Stimulated activated CD4-positive, alpha-beta T cell treated with anti-CD3 and anti-CD28 coated beads, Interleukin-15, amount 100 ng/mL, for 48 hours (primary cell): ENCODE measurements at regions not wholly inside any gene's neighbourhood (a gene's known extent, or its start where the extent isn't known, plus 50 kb on each side); places are given as distances from the start of the nearest gene placed in this dataset.

Experiments
- DNase-seq, 2 donors: peaks; one replicate each; pipeline ENCODE4 v3.0.0-alpha.2; 2020; ENCODE audit warnings: low read depth in 2 of 2

- no peak for DNase-seq
Measured at GRCh38 chr10:44476409-44477045, 91.6 kb upstream of the CXCL12 start.

- DNase-seq, result no peak
Measured at GRCh38 chr10:44477046-44477425, 92.1 kb upstream of the CXCL12 start.

- DNase-seq, result no peak
Measured at GRCh38 chr10:44478040-44478439, 93.1 kb upstream of the CXCL12 start.

GRCh38 chr10:44478876-44479705, 94.2 kb upstream of the CXCL12 start:
- DNase-seq, result no peak

- DNase-seq, result no peak
Measured at GRCh38 chr10:44492678-44493077, 107.8 kb upstream of the CXCL12 start.

GRCh38 chr10:44498222-44498621, 113.3 kb upstream of the CXCL12 start:
- no peak for DNase-seq

GRCh38 chr10:44500451-44500850, 115.6 kb upstream of the CXCL12 start:
- no peak for DNase-seq

- DNase-seq, result no peak
Measured at GRCh38 chr10:44506386-44506785, 121.5 kb upstream of the CXCL12 start.

- DNase-seq, result no peak
Measured at GRCh38 chr10:44510379-44511115, 125.7 kb upstream of the CXCL12 start.

- DNase-seq, result no peak
Measured at GRCh38 chr10:44511166-44511565, 126.3 kb upstream of the CXCL12 start.

GRCh38 chr10:44511601-44512000, 126.7 kb upstream of the CXCL12 start:
- no peak for DNase-seq

- no peak for DNase-seq
Measured at GRCh38 chr10:44512431-44513022, 127.6 kb upstream of the CXCL12 start.

GRCh38 chr10:44513591-44513990, 128.7 kb upstream of the CXCL12 start:
- DNase-seq, result no peak

GRCh38 chr10:44516891-44517290, 132.0 kb upstream of the CXCL12 start:
- DNase-seq, result no peak

- DNase-seq, result no peak
Measured at GRCh38 chr10:44517635-44518034, 132.7 kb upstream of the CXCL12 start.

- DNase-seq, result no peak
Measured at GRCh38 chr10:44519361-44519760, 134.5 kb upstream of the CXCL12 start.

- DNase-seq, result no peak
Measured at GRCh38 chr10:44520651-44521050, 135.8 kb upstream of the CXCL12 start.

- no peak for DNase-seq
Measured at GRCh38 chr10:44539178-44539577, 154.3 kb upstream of the CXCL12 start.

- no peak for DNase-seq
Measured at GRCh38 chr10:44552726-44553125, 167.8 kb upstream of the CXCL12 start.

GRCh38 chr10:44557596-44558191, 172.8 kb upstream of the CXCL12 start:
- DNase-seq, result no peak

- DNase-seq, result no peak
Measured at GRCh38 chr10:44558521-44558920, 173.6 kb upstream of the CXCL12 start.

GRCh38 chr10:44564361-44564760, 179.5 kb upstream of the CXCL12 start:
- no peak for DNase-seq
